CD4-positive, alpha-beta memory T cell (primary cell): ENCODE measurements at regions not wholly inside any gene's neighbourhood (a gene's known extent, or its start where the extent isn't known, plus 50 kb on each side); places are given as distances from the start of the nearest gene placed in this dataset.

ENCODE experiments used
- CTCF ChIA-PET: fragments of 350-600 bp; sonication (Branson Sonifier 250); formaldehyde crosslinking; loops from one replicate; lab custom pipeline; 2021; ENCODE audit warnings: inconsistent platforms; ENCODE audit not compliant: partially characterized antibody; lab: Charles Lee
- POLR2A ChIA-PET: fragments of 350-600 bp; sonication (Branson Sonifier 250); formaldehyde crosslinking; loops from one replicate; lab custom pipeline; 2021; ENCODE audit not compliant: partially characterized antibody; lab: Charles Lee
- DNase-seq, 5 donors: peaks; one replicate each; pipeline versions ENCODE4 v3.0.0 to v3.0.0-alpha.2; 2020 to 2022; ENCODE audit warnings: mixed read lengths in 1 of 5
- H3K27ac ChIP-seq: one replicate; pipeline ENCODE4 v1.7.0; 2013; ENCODE audit warnings: low read depth, low read length
- H3K27me3 ChIP-seq: 2 replicates; pipeline ENCODE4 v1.7.0; 2013; ENCODE audit warnings: mild to moderate bottlenecking, low read length, moderate library complexity; ENCODE audit not compliant: insufficient read depth
- H3K36me3 ChIP-seq: 2 replicates; pipeline ENCODE4 v1.7.0; 2013; ENCODE audit warnings: mild to moderate bottlenecking, low read length, moderate library complexity; ENCODE audit not compliant: insufficient read depth
- H3K4me1 ChIP-seq: 2 replicates; pipeline ENCODE4 v1.7.0; 2013; ENCODE audit warnings: mild to moderate bottlenecking, low read length, moderate library complexity; ENCODE audit not compliant: insufficient read depth
- H3K4me3 ChIP-seq, 2 donors: one replicate each; pipeline ENCODE4 v1.7.0; 2013; ENCODE audit warnings: low read length in 2 of 2, mild to moderate bottlenecking in 1 of 2
- H3K9me3 ChIP-seq, 2 donors: one replicate each; pipeline ENCODE4 v1.7.0; 2013; ENCODE audit warnings: low read length in 2 of 2, control low read depth in 1 of 2; ENCODE audit not compliant: control insufficient read depth in 1 of 2
- H3K27ac Mint-ChIP-seq, 7 donors: one replicate each; pipeline ENCODE4 v1.8.0; 2020 to 2021; ENCODE audit warnings: mixed read lengths in 7 of 7, mild to moderate bottlenecking in 6 of 7, inconsistent platforms in 3 of 7, moderate library complexity in 3 of 7
- H3K27me3 Mint-ChIP-seq, 2 donors: one replicate each; pipeline ENCODE4 v1.8.0; 2020 to 2021; ENCODE audit warnings: mixed read lengths in 2 of 2
- H3K36me3 Mint-ChIP-seq, 2 donors: one replicate each; pipeline ENCODE4 v1.8.0; 2020 to 2021; ENCODE audit warnings: mixed read lengths in 2 of 2, inconsistent platforms in 1 of 2, mild to moderate bottlenecking in 1 of 2
- H3K4me1 Mint-ChIP-seq, 4 donors: one replicate each; pipeline ENCODE4 v1.8.0; 2020 to 2021; ENCODE audit warnings: mixed read lengths in 4 of 4, mild to moderate bottlenecking in 1 of 4
- H3K4me3 Mint-ChIP-seq, 8 donors: one replicate each; pipeline ENCODE4 v1.8.0; 2020 to 2021; ENCODE audit warnings: mixed read lengths in 8 of 8, mild to moderate bottlenecking in 7 of 8, moderate library complexity in 6 of 8, inconsistent platforms in 3 of 8
- H3K9me3 Mint-ChIP-seq, 8 donors: one replicate each; pipeline ENCODE4 v1.8.0; 2020 to 2021; ENCODE audit warnings: mixed read lengths in 8 of 8, mild to moderate bottlenecking in 5 of 8, inconsistent platforms in 3 of 8, moderate library complexity in 1 of 8
- intact Hi-C: fragments of 100-400 bp; cut with micrococcal nuclease; formaldehyde crosslinking; loops from one replicate; pipeline ENCODE4 v1.15.1; 2023

DNA sequence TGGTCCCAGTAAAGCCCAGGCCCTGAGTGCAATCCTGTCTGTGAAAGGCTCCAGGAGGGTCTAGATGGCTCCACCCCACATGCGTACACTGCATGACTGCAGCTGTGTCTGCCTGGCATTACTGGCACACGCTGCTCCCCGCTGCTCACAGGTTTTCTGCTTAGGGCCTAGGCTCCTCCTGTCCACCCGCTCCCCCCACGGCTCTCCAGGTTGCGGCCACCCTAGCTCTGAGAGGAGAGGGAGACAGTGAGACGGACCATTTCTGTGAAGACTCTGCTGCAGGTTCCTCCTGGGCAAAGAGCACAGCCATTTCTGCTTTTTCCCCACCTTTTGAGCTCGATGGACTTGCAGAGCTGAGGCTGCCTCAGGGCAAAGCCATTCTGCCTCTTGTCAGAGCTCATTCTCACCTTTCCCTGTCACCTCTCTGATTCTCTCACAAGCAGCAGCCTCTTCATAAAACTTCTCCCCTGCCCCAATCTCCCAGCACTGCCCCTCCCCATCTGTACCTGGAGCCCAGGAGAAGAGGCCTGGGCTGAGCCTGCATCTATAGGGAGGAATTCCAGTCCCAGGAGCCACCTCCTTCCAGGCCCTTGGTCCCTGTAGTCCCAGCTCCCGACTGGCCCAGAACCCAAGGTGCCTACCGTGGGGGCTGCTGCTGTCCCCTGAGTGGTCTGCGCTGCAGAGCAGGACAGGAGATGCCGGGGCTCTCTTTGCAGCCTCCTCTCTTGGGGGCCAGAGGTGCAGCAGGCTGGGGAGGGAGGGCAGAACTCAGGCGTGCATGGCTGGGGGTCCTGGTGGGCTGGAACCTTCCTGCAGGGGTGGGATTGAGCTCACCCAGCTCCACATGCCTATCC, 433.7 kb upstream of the B3GAT1 start:
- intact Hi-C loops = no loop called here
- CTCF ChIA-PET = no interaction called here
- Histone ChIP-seq H3K9me3 (no peaks in the 10 kb centered on the region), H3K4me3 (no peak overlapping the region), H3K27ac (no peak overlapping the region), H3K4me1 (no peaks in the 10 kb centered on the region), H3K27me3 (no peaks in the 10 kb centered on the region), H3K36me3 (no peaks in the 10 kb centered on the region)
- no peak for DNase-seq
- peaks cover 2 to 15% of the 10 kb centered on the region in 2 donors for H3K27me3 Mint-ChIP-seq
- H3K27ac Mint-ChIP-seq = no peak overlapping the region
- POLR2A ChIA-PET = no interaction called here
- peaks cover 0 to 2% (median 0%) of the 10 kb centered on the region in 8 donors for H3K9me3 Mint-ChIP-seq
- H3K4me3 Mint-ChIP-seq = no peak overlapping the region
- no peaks in the 10 kb centered on the region for H3K4me1 Mint-ChIP-seq
- H3K36me3 Mint-ChIP-seq = no peaks in the 10 kb centered on the region

DNA sequence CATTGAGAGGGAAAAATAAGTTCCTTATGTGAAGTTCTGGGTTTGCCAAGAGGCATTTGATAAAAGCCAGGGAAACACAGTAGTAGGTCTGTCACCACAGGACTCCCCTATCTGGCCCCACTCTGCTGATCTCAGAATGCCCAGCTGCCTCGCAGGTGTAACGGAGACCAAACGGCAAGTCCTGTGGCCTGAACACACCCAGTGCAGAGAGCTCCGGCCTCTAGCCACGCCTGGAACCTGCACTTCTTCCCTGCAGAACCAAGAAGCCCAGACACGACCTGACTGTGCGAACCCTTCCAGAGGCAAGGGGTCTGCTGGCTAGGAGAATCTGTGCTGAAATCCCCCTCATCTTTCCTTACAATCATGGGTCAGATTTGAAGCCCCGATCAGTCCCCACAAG, 432.8 kb upstream of the B3GAT1 start:
- H3K4me3 ChIP-seq = no peak overlapping the region
- no peaks in the 10 kb centered on the region for H3K9me3 ChIP-seq
- no peak for DNase-seq
- H3K27ac Mint-ChIP-seq = no peak overlapping the region
- H3K27me3 Mint-ChIP-seq = peaks cover 4 to 20% of the 10 kb centered on the region in 2 donors
- ChIA-PET POLR2A (no interaction called here), CTCF (no interaction called here)
- intact Hi-C loops = no loop called here
- H3K4me1 Mint-ChIP-seq = no peaks in the 10 kb centered on the region
- H3K9me3 Mint-ChIP-seq = peaks cover 0 to 2% (median 0%) of the 10 kb centered on the region in 8 donors
- no peaks in the 10 kb centered on the region for H3K36me3 ChIP-seq
- H3K4me1 ChIP-seq = no peaks in the 10 kb centered on the region
- no peak overlapping the region for H3K27ac ChIP-seq
- no peaks in the 10 kb centered on the region for H3K36me3 Mint-ChIP-seq
- H3K27me3 ChIP-seq = no peaks in the 10 kb centered on the region
- H3K4me3 Mint-ChIP-seq = no peak overlapping the region

DNA sequence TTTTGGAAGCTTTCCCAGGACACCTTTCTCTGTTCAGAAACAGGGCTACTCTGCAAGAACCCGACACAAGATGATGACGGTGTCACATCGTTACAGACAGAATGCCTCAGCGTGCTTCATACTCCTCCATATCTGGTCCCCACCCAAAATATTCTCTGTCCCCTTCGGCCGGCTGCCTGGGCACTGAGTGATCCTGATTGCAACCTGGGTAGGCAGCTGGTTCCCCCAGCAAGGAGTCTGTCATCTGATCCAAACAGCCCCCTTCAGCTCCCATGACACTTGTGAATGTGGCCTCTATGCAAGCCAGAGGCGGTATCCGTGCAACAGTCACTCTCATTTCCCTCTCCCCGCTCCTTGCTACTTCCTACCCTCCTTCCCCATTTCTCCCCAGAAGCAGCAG, 431.7 kb upstream of the B3GAT1 start:
- POLR2A ChIA-PET = no interaction called here
- Mint-ChIP-seq H3K9me3 (peaks cover 0 to 2% (median 0%) of the 10 kb centered on the region in 8 donors), H3K27ac (no peak overlapping the region), H3K36me3 (no peaks in the 10 kb centered on the region), H3K4me1 (no peaks in the 10 kb centered on the region), H3K27me3 (peaks cover 4 to 23% of the 10 kb centered on the region in 2 donors), H3K4me3 (no peak overlapping the region)
- Histone ChIP-seq H3K27me3 (no peaks in the 10 kb centered on the region), H3K36me3 (no peaks in the 10 kb centered on the region), H3K27ac (no peak overlapping the region), H3K4me1 (no peaks in the 10 kb centered on the region), H3K9me3 (no peaks in the 10 kb centered on the region), H3K4me3 (no peak overlapping the region)
- intact Hi-C loops = no loop called here
- CTCF ChIA-PET = no interaction called here
- DNase-seq = no peak

DNA sequence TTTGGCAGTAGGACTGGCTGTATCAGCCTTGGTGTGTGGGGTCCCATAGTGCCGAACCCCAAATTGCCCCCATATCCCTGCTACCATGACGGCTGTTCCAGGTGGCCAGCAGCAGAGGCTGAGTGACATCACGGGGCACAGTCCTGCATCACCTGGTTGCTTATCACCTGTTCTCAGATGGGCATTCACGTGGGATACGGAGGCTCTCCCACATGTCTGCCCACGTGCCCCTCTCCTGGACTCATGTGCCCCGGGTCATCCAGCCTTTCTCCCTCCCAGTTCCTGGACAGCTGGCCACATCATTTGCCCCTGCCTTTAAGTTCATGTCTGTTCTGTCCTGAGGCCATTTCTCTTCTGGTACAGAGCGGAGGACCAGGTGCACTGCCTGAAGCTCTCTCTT, 431.0 kb upstream of the B3GAT1 start:
- no peak overlapping the region for H3K4me3 Mint-ChIP-seq

DNA sequence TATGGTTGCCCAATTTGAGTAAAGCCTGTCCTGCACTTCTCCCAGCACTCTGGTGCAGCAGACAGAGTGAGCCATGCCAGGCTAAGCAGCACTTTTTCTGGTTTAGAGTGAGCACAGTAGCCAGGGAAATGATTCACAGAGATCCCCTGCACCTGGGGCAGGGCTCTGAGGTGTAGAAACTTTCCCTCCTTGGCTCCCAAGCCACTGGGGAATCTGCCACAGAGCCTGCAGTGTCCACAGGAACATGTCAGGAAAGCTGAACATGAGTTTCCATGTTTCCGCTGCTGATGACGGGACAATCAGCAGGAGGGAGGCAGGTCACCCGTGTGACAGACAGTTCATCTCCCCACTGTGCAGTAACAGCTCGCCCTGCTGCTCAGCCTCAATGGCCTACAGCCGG, 429.9 kb upstream of the B3GAT1 start:
- Histone ChIP-seq H3K36me3 (no peaks in the 10 kb centered on the region), H3K27ac (no peak overlapping the region), H3K27me3 (no peaks in the 10 kb centered on the region), H3K4me1 (no peaks in the 10 kb centered on the region), H3K4me3 (no peak overlapping the region), H3K9me3 (no peaks in the 10 kb centered on the region)
- Mint-ChIP-seq H3K9me3 (peaks cover 0 to 2% (median 0%) of the 10 kb centered on the region in 8 donors), H3K4me3 (no peak overlapping the region), H3K36me3 (no peaks in the 10 kb centered on the region), H3K27me3 (peaks cover 4 to 23% of the 10 kb centered on the region in 2 donors), H3K27ac (no peak overlapping the region), H3K4me1 (no peaks in the 10 kb centered on the region)
- ChIA-PET POLR2A (no interaction called here), CTCF (no interaction called here)
- DNase-seq = no peak
- intact Hi-C loops = no loop called here

More for the DNA sequence above, 431.0 kb upstream of the B3GAT1 start:
- H3K27me3 ChIP-seq = no peaks in the 10 kb centered on the region
- Mint-ChIP-seq H3K36me3 (no peaks in the 10 kb centered on the region), H3K4me1 (no peaks in the 10 kb centered on the region), H3K27ac (no peak overlapping the region), H3K9me3 (peaks cover 0 to 2% (median 0%) of the 10 kb centered on the region in 8 donors), H3K27me3 (peaks cover 4 to 23% of the 10 kb centered on the region in 2 donors)
- H3K27ac ChIP-seq = no peak overlapping the region
- ChIA-PET CTCF (no interaction called here), POLR2A (no interaction called here)
- no peak for DNase-seq
- H3K4me1 ChIP-seq = no peaks in the 10 kb centered on the region
- no peaks in the 10 kb centered on the region for H3K9me3 ChIP-seq
- H3K36me3 ChIP-seq = no peaks in the 10 kb centered on the region
- intact Hi-C loops = no loop called here
- H3K4me3 ChIP-seq = no peak overlapping the region

DNA sequence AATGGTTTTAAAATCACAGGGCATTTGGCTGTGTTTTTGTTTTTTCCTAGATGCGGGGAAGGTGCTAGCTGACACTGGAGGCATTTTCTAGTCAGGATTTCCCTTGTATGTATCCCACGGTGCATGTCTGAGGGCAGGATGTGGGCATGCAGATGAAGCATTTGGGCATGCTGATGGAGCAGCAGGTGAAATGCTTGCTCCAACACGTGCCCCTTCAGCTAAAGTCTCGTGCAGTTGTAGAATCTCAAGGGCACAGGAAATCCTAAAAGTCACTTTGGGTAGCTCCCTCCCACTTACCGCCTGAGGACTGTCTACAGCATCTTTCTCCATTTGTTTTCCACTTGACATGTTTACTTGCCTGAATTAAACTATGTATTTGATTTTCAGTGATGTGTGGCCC, 429.4 kb upstream of the B3GAT1 start:
- Histone ChIP-seq H3K27ac (no peak overlapping the region), H3K27me3 (no peaks in the 10 kb centered on the region), H3K4me3 (no peak overlapping the region), H3K36me3 (no peaks in the 10 kb centered on the region), H3K4me1 (no peaks in the 10 kb centered on the region), H3K9me3 (no peaks in the 10 kb centered on the region)
- intact Hi-C loops = no loop called here
- Mint-ChIP-seq H3K36me3 (no peaks in the 10 kb centered on the region), H3K27ac (no peak overlapping the region), H3K9me3 (peaks cover 0 to 2% (median 0%) of the 10 kb centered on the region in 8 donors), H3K27me3 (peaks cover 4 to 23% of the 10 kb centered on the region in 2 donors), H3K4me1 (no peaks in the 10 kb centered on the region), H3K4me3 (no peak overlapping the region)
- ChIA-PET POLR2A (no interaction called here), CTCF (no interaction called here)
- no peak for DNase-seq

DNA sequence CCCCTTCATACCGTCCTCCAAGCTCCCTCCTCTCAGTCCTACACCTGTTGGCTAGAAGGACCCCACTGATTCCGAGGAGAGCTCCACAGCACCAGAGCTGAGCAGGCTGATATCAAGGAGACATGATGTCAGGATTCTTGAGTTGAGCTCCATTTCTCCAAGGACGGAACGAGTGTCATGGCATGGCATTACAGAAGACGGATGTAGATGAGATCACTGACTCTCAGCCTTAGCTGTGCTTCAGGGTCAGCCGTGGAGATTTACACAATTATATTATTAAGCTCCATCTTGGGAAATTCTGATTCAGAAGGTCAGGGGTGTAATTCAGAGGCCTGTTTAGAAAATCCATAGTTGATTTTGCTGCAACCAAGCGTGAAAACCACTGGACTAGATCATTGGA, 428.9 kb upstream of the B3GAT1 start:
- CTCF ChIA-PET = no interaction called here

More for the DNA sequence above, 428.9 kb upstream of the B3GAT1 start:
- Mint-ChIP-seq H3K36me3 (no peaks in the 10 kb centered on the region), H3K4me1 (no peaks in the 10 kb centered on the region), H3K27me3 (peaks cover 4 to 23% of the 10 kb centered on the region in 2 donors), H3K27ac (no peak overlapping the region), H3K9me3 (peaks cover 0 to 2% (median 0%) of the 10 kb centered on the region in 8 donors), H3K4me3 (no peak overlapping the region)
- H3K4me1 ChIP-seq = no peaks in the 10 kb centered on the region
- H3K36me3 ChIP-seq = no peaks in the 10 kb centered on the region
- H3K9me3 ChIP-seq = no peaks in the 10 kb centered on the region
- intact Hi-C loops = no loop called here
- H3K27me3 ChIP-seq = no peaks in the 10 kb centered on the region
- no peak overlapping the region for H3K4me3 ChIP-seq
- H3K27ac ChIP-seq = no peak overlapping the region
- POLR2A ChIA-PET = no interaction called here
- DNase-seq = no peak
